PC-9 (cell line): ENCODE measurements at regions not wholly inside any gene's neighbourhood (a gene's known extent, or its start where the extent isn't known, plus 50 kb on each side); places are given as distances from the start of the nearest gene placed in this dataset.
A peak's percentile ranks its signal among the peaks of the same experiment; 100 is the strongest.

Experiments
- BruUV-seq: library from RNA; stranded (reverse); fragments of 400-500 nt; replicated peaks from 2 replicates; lab custom pipeline; 2021; lab: Mats Ljungman, UMichigan
- CTCF ChIA-PET: fragments of 300-600 bp; sonication (Branson Sonifier 250); formaldehyde crosslinking; loops from one replicate; lab custom pipeline; 2022; ENCODE audit warnings: antibody characterized with exemption; lab: Charles Lee
- POLR2A ChIA-PET: fragments of 300-600 bp; sonication (Branson Sonifier 250); formaldehyde crosslinking; loops from one replicate; lab custom pipeline; 2022; ENCODE audit warnings: antibody characterized with exemption; ENCODE audit not compliant: unreplicated experiment; lab: Charles Lee
- DNase-seq, 2 experiments: peaks; one replicate each; pipeline versions ENCODE4 v3.0.0 to v3.0.0-alpha.2; 2015 to 2022; ENCODE audit warnings: mixed read lengths in 1 of 2
- H2AFZ ChIP-seq: fragments of 200-600 bp; sonication (generic); 2 replicates; pipeline ENCODE4 v1.8.1; 2017; ENCODE audit warnings: antibody characterized with exemption
- H3F3A ChIP-seq: fragments of 200-600 bp; sonication (generic); 2 replicates; pipeline ENCODE4 v1.8.1; 2017; ENCODE audit warnings: antibody characterized with exemption, mild to moderate bottlenecking, low read depth; ENCODE audit not compliant: insufficient read depth
- H3K27ac ChIP-seq: fragments of 200-600 bp; sonication (generic); 2 replicates; pipeline ENCODE4 v1.6.1; 2016; ENCODE audit warnings: mixed run types
- H3K27me3 ChIP-seq: fragments of 200-600 bp; sonication (generic); 2 replicates; pipeline ENCODE4 v1.6.1; 2016; ENCODE audit warnings: low read depth, mixed run types; ENCODE audit not compliant: insufficient read depth
- H3K36me3 ChIP-seq: fragments of 200-600 bp; sonication (generic); 2 replicates; pipeline ENCODE4 v1.6.1; 2016; ENCODE audit warnings: low read depth, mixed run types
- H3K4me1 ChIP-seq: fragments of 200-600 bp; sonication (generic); replicated peaks from 2 replicates; pipeline ENCODE4 v1.6.1; 2016; ENCODE audit warnings: mixed run types; ENCODE audit not compliant: insufficient read depth
- H3K4me2 ChIP-seq: fragments of 200-600 bp; sonication (generic); 2 replicates; pipeline ENCODE4 v1.6.1; 2017; ENCODE audit warnings: mixed run types
- H3K4me3 ChIP-seq: fragments of 200-600 bp; sonication (generic); 2 replicates; pipeline ENCODE4 v1.6.1; 2016; ENCODE audit warnings: mixed run types
- H3K79me2 ChIP-seq: fragments of 200-600 bp; sonication (generic); 2 replicates; pipeline ENCODE4 v1.6.1; 2017; ENCODE audit warnings: low read depth, mixed run types
- H3K9me2 ChIP-seq: fragments of 200-600 bp; sonication (generic); 2 replicates; pipeline ENCODE4 v1.8.1; 2017; ENCODE audit warnings: mild to moderate bottlenecking; ENCODE audit not compliant: insufficient read depth
- H3K9me3 ChIP-seq: fragments of 200-600 bp; sonication (generic); 2 replicates; pipeline ENCODE4 v1.8.1; 2016; ENCODE audit warnings: low read depth; ENCODE audit not compliant: insufficient read depth
- H4K20me1 ChIP-seq: fragments of 200-600 bp; sonication (generic); 2 replicates; pipeline ENCODE4 v1.8.1; 2017; ENCODE audit not compliant: insufficient read depth
- CTCF ChIP-seq: fragments of 200-600 bp; sonication (generic); conservative IDR thresholded peaks from 2 replicates; pipeline ENCODE4 v1.6.1; 2017; ENCODE audit warnings: mixed run types, antibody characterized with exemption, mild to moderate bottlenecking, moderate library complexity
- EZH2 ChIP-seq: fragments of 200-600 bp; sonication (generic); IDR thresholded peaks from 2 replicates; pipeline ENCODE4 v1.8.0; 2017; ENCODE audit warnings: antibody characterized with exemption, low read depth
- intact Hi-C: fragments of 100-400 bp; cut with micrococcal nuclease; formaldehyde crosslinking; loops from one replicate; pipeline ENCODE4 v1.10.0; 2022; ENCODE audit not compliant: unreplicated experiment

GRCh38 chr4:80127870-80128419 is 54.9 kb upstream of the ANTXR2 start:
- Histone ChIP-seq H3K27me3 (no peaks in the 10 kb centered on the region), H3K9me2 (no peaks in the 10 kb centered on the region), H3K4me2 (peak overlapping the region; percentile 17; the same call in 1 of the 2 replicates), H3K27ac (peak overlapping the region; percentile 50), H3K9me3 (no peaks in the 10 kb centered on the region), H2AFZ (no peak overlapping the region), H3F3A (no peaks in the 10 kb centered on the region; the same call in 1 of the 2 replicates), H3K4me3 (no peak overlapping the region), H4K20me1 (no peaks in the 10 kb centered on the region), H3K4me1 (peaks cover 12% of the 10 kb centered on the region), H3K36me3 (no peaks in the 10 kb centered on the region), H3K79me2 (no peaks in the 10 kb centered on the region)
- POLR2A ChIA-PET: no interaction called here
- TF ChIP-seq EZH2: no peak
- TF ChIP-seq CTCF: no peak
- no peak for DNase-seq
- intact Hi-C loops: loop anchor here (10.0 kb wide), 1 partner anchor 57 kb away; no protein-coding TSS in a partner anchor
- CTCF ChIA-PET: no interaction called here
- no TSS peak for BruUV-seq

- no TSS peak for BruUV-seq
- H3K27ac ChIP-seq: peak overlapping the region; percentile 50; the same call in 1 of the 2 replicates
- H2AFZ ChIP-seq: no peak overlapping the region
- TF ChIP-seq CTCF (no peak), EZH2 (no peak)
- ChIA-PET CTCF (no interaction called here), POLR2A (no interaction called here)
- no peak for DNase-seq
- intact Hi-C loops: loop anchor here (10.0 kb wide), 1 partner anchor 58 kb away; no protein-coding TSS in a partner anchor
- no peaks in the 10 kb centered on the region for H3K79me2 ChIP-seq
- no peaks in the 10 kb centered on the region for H3K9me3 ChIP-seq
- no peaks in the 10 kb centered on the region for H4K20me1 ChIP-seq
- no peaks in the 10 kb centered on the region; the same call in 1 of the 2 replicates for H3F3A ChIP-seq
- H3K27me3 ChIP-seq: no peaks in the 10 kb centered on the region
- no peaks in the 10 kb centered on the region for H3K36me3 ChIP-seq
- peaks cover 12% of the 10 kb centered on the region for H3K4me1 ChIP-seq
- H3K4me3 ChIP-seq: no peak overlapping the region
- no peaks in the 10 kb centered on the region for H3K9me2 ChIP-seq
- no peak overlapping the region for H3K4me2 ChIP-seq
Observed at GRCh38 chr4:80126435-80126834, 53.4 kb upstream of the ANTXR2 start.

GRCh38 chr4:80125252-80126177 is 52.5 kb upstream of the ANTXR2 start:
- intact Hi-C loops: loop anchor here (10.0 kb wide), 1 partner anchor 59 kb away; no protein-coding TSS in a partner anchor
- H3K36me3 ChIP-seq: no peaks in the 10 kb centered on the region
- no peaks in the 10 kb centered on the region for H4K20me1 ChIP-seq
- peaks cover 12% of the 10 kb centered on the region for H3K4me1 ChIP-seq
- H3K9me2 ChIP-seq: no peaks in the 10 kb centered on the region
- H3K27ac ChIP-seq: no peak overlapping the region
- H2AFZ ChIP-seq: no peak overlapping the region
- POLR2A ChIA-PET: no interaction called here
- DNase-seq: no peak
- BruUV-seq: no TSS peak
- H3F3A ChIP-seq: no peaks in the 10 kb centered on the region; the same call in 1 of the 2 replicates
- CTCF ChIA-PET: no interaction called here
- H3K79me2 ChIP-seq: no peaks in the 10 kb centered on the region
- no peak for TF ChIP-seq EZH2
- TF ChIP-seq CTCF: peak; percentile 47
- H3K4me3 ChIP-seq: no peak overlapping the region
- no peak overlapping the region for H3K4me2 ChIP-seq
- H3K27me3 ChIP-seq: no peaks in the 10 kb centered on the region
- H3K9me3 ChIP-seq: no peaks in the 10 kb centered on the region
